Breast epithelium (tissue), 4 donors: ENCODE measurements at regions not wholly inside any gene's neighbourhood (a gene's known extent, or its start where the extent isn't known, plus 50 kb on each side); places are given as distances from the start of the nearest gene placed in this dataset.

Source experiments
- DNase-seq, 2 donors: peaks; one replicate each; pipeline ENCODE4 v3.0.0-alpha.2; 2019; ENCODE audit warnings: low spot score in 2 of 2
- H3K27ac ChIP-seq, 2 donors: fragments of 200-600 bp; sonication (generic) in 1 of 2; one replicate each; pipeline ENCODE4 v1.5.1; 2016 to 2019; ENCODE audit warnings: mild to moderate bottlenecking in 1 of 2
- H3K27me3 ChIP-seq, 2 donors: fragments of 200-600 bp; sonication (generic) in 1 of 2; one replicate each; pipeline versions ENCODE4 v1.5.1 to v1.6.0; 2017 to 2019; ENCODE audit warnings: control low read depth in 1 of 2, mild to moderate bottlenecking in 1 of 2
- H3K36me3 ChIP-seq: fragments of 200-600 bp; one replicate; pipeline ENCODE4 v1.5.1; 2019
- H3K4me1 ChIP-seq, 2 donors: fragments of 200-600 bp; sonication (generic); one replicate each; pipeline ENCODE4 v1.5.1; 2016 to 2019; ENCODE audit warnings: control low read depth in 1 of 2
- H3K4me3 ChIP-seq, 3 donors: fragments of 200-600 bp; sonication (generic); 1 replicate in 2 of 3; 2 replicates in 1 of 3; pipeline ENCODE4 v1.5.1; 2016 to 2019; ENCODE audit warnings: mild to moderate bottlenecking in 3 of 3, moderate library complexity in 2 of 3
- H3K9me3 ChIP-seq, 2 donors: fragments of 200-600 bp; sonication (generic) in 1 of 2; one replicate each; pipeline ENCODE4 v1.5.1; 2016 to 2019; ENCODE audit warnings: control low read depth in 1 of 2
- POLR2A ChIP-seq: fragments of 450-650 bp; IDR thresholded peaks from one replicate; pipeline ENCODE4 v1.6.1; 2016; ENCODE audit warnings: antibody characterized with exemption, mild to moderate bottlenecking, moderate library complexity
- POLR2AphosphoS5 ChIP-seq, 3 donors: sonication (generic); formaldehyde crosslinking; IDR thresholded peaks; one replicate each; pipeline ENCODE4 v1.6.1; 2017; ENCODE audit warnings: antibody characterized with exemption in 3 of 3
- intact Hi-C: fragments of 100-400 bp; cut with DNase I; formaldehyde crosslinking; loops from one replicate; pipeline ENCODE4 v1.15.1; 2023; ENCODE audit warnings: low total_unique reads
- TF ChIP-seq, protein P1 (sequence below), 3 donors: fragments of 450-650 bp; IDR thresholded peaks; one replicate each; pipeline ENCODE4 v1.5.1; 2016 to 2017; ENCODE audit warnings: antibody characterized with exemption in 3 of 3, mild to moderate bottlenecking in 3 of 3, moderate library complexity in 3 of 3

DNA sequence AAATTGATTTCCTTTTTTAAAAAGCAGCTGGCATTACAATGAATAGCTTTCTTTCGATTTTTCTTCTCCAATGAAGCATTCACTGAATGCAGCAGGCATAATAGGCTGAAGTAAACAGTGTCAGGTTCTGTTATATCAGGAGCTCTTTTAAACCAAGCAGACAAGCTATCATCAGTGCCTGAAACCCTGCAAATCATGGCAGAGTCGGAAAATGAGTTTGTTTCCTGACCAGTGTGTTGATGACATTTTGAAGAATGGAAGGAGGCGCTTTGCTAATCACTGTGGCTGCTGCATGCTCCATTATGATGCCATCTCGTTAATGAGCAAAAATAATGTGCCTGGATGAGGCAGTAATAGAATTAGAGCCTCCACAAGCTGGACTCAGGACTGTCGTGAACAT is 284.5 kb downstream of the ZNF608 start:
- no peaks in the 10 kb centered on the region for H3K36me3 ChIP-seq
- no peaks in the 10 kb centered on the region for H3K4me1 ChIP-seq

DNA sequence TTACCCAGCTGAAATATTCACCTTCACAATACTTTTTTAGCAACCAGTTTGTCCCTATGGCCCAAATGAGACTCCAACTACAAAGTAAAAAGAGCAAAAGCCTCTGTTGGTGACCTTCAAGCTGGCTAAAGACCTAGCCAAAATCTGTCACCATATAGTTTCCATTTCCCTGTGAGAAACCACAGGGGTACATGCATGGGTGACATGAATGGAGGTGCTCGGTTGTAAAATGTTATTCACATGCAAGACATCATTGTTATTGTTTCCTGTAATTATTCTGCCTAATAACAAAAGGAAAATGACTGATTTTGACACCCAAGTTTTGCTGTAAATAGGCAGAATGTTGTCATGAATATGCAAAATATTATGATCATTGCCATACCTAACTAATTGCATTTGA is 285.3 kb downstream of the ZNF608 start:
- intact Hi-C loops = no loop called here

More for the DNA sequence above, 284.5 kb downstream of the ZNF608 start:
- Histone ChIP-seq H3K27me3 (no peaks in the 10 kb centered on the region), H3K4me3 (no peak overlapping the region), H3K9me3 (no peaks in the 10 kb centered on the region), H3K27ac (no peak overlapping the region)
- DNase-seq = no peak
- TF ChIP-seq POLR2A (no peak), POLR2AphosphoS5 (IDR thresholded peaks at IDR 0.05) (no peak)
- TF ChIP-seq, protein P1, sequence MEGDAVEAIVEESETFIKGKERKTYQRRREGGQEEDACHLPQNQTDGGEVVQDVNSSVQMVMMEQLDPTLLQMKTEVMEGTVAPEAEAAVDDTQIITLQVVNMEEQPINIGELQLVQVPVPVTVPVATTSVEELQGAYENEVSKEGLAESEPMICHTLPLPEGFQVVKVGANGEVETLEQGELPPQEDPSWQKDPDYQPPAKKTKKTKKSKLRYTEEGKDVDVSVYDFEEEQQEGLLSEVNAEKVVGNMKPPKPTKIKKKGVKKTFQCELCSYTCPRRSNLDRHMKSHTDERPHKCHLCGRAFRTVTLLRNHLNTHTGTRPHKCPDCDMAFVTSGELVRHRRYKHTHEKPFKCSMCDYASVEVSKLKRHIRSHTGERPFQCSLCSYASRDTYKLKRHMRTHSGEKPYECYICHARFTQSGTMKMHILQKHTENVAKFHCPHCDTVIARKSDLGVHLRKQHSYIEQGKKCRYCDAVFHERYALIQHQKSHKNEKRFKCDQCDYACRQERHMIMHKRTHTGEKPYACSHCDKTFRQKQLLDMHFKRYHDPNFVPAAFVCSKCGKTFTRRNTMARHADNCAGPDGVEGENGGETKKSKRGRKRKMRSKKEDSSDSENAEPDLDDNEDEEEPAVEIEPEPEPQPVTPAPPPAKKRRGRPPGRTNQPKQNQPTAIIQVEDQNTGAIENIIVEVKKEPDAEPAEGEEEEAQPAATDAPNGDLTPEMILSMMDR (IDR thresholded peaks at IDR 0.05) = no peak
- intact Hi-C loops = no loop called here

DNA sequence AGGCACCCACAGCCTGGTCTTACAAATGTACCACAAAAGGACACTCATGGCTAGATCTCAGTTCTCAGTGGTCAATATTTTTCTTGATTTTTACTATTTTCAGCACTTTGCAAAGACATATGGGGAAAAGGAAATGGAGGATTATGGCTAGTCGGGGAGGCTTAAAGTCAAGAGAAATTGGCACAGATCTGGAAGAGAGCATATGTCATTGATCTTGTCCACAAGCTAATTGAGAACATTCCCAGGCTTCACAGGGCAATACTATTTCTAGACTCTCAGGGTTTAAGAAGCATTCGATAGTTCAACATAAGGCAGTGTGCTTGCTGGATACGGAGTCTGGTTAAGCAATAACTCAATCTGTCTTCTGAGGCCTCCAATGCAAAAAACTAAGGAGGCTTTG is 285.8 kb downstream of the ZNF608 start:
- TF ChIP-seq, protein P1 (IDR thresholded peaks at IDR 0.05) = no peak
- TF ChIP-seq POLR2AphosphoS5 (IDR thresholded peaks at IDR 0.05) (no peak), POLR2A (no peak)
- H3K27me3 ChIP-seq = no peaks in the 10 kb centered on the region
- H3K36me3 ChIP-seq = no peaks in the 10 kb centered on the region
- H3K4me3 ChIP-seq = no peak overlapping the region
- H3K27ac ChIP-seq = no peak overlapping the region
- no peaks in the 10 kb centered on the region for H3K9me3 ChIP-seq
- no peaks in the 10 kb centered on the region for H3K4me1 ChIP-seq
- intact Hi-C loops = no loop called here
- no peak for DNase-seq

More for the DNA sequence above, 285.3 kb downstream of the ZNF608 start:
- Histone ChIP-seq H3K36me3 (no peaks in the 10 kb centered on the region), H3K27me3 (no peaks in the 10 kb centered on the region), H3K9me3 (no peaks in the 10 kb centered on the region), H3K4me3 (no peak overlapping the region), H3K4me1 (no peaks in the 10 kb centered on the region), H3K27ac (no peak overlapping the region)
- TF ChIP-seq POLR2A (no peak), POLR2AphosphoS5 (IDR thresholded peaks at IDR 0.05) (no peak)
- TF ChIP-seq, protein P1 (IDR thresholded peaks at IDR 0.05) = no peak
- DNase-seq = no peak

DNA sequence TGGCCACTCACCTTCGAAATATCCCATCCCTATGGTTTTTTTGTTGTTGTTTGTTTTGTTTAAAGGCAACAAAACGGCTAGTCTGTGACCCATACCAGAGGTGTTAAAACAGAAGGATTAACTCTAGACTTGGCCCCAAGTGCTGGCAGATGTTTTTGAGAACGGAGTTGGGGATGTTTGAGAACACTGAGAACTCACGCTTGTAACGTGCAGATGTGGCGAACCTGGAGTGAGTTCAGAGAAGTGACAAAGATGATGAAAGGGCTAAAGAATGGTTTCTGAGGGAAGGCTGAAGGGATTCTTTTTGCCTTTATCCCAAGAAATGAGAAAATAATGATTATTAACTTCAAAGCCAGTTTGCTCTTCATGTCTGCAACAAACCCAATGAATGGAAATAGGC is 286.5 kb downstream of the ZNF608 start:
- no peak overlapping the region for H3K27ac ChIP-seq
- no peaks in the 10 kb centered on the region for H3K9me3 ChIP-seq
- DNase-seq = no peak
- no peaks in the 10 kb centered on the region for H3K4me1 ChIP-seq
- intact Hi-C loops = no loop called here
- TF ChIP-seq POLR2A (no peak), POLR2AphosphoS5 (IDR thresholded peaks at IDR 0.05) (peak in 1 of 3 donors; percentile 41)
- H3K27me3 ChIP-seq = no peaks in the 10 kb centered on the region
- H3K36me3 ChIP-seq = no peaks in the 10 kb centered on the region
- no peak overlapping the region for H3K4me3 ChIP-seq

DNA sequence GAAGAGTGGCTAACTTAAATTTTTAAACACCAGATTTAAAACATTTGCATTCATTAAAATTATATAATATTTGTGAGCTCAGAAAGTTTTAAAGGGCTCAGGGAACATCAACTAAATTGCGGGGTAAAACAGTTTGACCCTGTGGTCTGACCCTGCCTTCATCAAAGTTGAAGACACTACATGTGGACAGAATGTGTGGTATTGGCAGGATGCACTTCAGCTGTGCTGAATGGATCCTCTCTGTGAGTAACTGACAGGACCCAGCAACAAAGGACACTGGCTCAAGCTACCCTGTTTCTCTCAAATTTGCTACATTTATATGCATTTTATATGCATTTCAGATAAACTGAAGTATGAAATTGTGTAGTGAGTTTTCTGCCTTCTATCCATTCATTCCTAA is 288.5 kb downstream of the ZNF608 start:
- no peak for DNase-seq
- Histone ChIP-seq H3K4me1 (no peaks in the 10 kb centered on the region), H3K9me3 (no peaks in the 10 kb centered on the region)

More for the DNA sequence above, 288.5 kb downstream of the ZNF608 start:
- Histone ChIP-seq H3K4me3 (no peak overlapping the region), H3K36me3 (no peaks in the 10 kb centered on the region), H3K27ac (no peak overlapping the region), H3K27me3 (no peaks in the 10 kb centered on the region)
- TF ChIP-seq POLR2A (no peak), POLR2AphosphoS5 (IDR thresholded peaks at IDR 0.05) (no peak)
- TF ChIP-seq, protein P1 (IDR thresholded peaks at IDR 0.05) = no peak
- intact Hi-C loops = no loop called here
